Heart left ventricle (tissue), 13 donors: ENCODE measurements at regions not wholly inside any gene's neighbourhood (a gene's known extent, or its start where the extent isn't known, plus 50 kb on each side); places are given as distances from the start of the nearest gene placed in this dataset.

Experiments
- CTCF ChIP-seq, 12 donors: fragments of 200-600 bp; sonication (generic) in 4 of 12; IDR thresholded peaks; one replicate each; pipeline versions ENCODE4 v1.5.0 to v1.8.0; 2018 to 2022; ENCODE audit warnings: antibody characterized with exemption in 12 of 12, mild to moderate bottlenecking in 5 of 12
- POLR2A ChIP-seq, 2 donors: fragments of 450-650 bp; IDR thresholded peaks; one replicate each; pipeline ENCODE4 v1.6.1; 2017; ENCODE audit warnings: antibody characterized with exemption in 2 of 2, mild to moderate bottlenecking in 2 of 2, moderate library complexity in 2 of 2
- donor health status: ischemic (EF 13 %, LVEDD 7.1; RV severe dilation, severe dysfunction).
- donor health status: DM: no; HTN: yes; CAD: no.
- donor health status: DM: no; HTN: no; CAD: no.
- donor health status: ischemic (EF 25% LVEDD 6.9; RV normal size, moderate dysfunction).
- donor health status: ischemic (EF 25% LVEDD 5.7; RV mildly dilated, moderate dysfunction).
- donor health status: ischemic (EF 35%, LVEDD 5.7; RV mildly dilated, moderate dysfunction).
- donor health status: nonischemic (EF 11% LVEDD 7.7; RV severe dilation, severe dysfunction).
- donor health status: DM: yes; HTN: yes; CAD: no.
- donor health status: PGD.
- donor health status: ischemic (EF 29% LVEDD 5.4; RV normal size, mild dysfunction).
- donor health status: nonischemic (EF 23%, LVEDD 6.1; RV moderate dilation, normal function).

GRCh38 chr15:37229855-37230619 lies 129.7 kb upstream of the MEIS2 start:
- TF ChIP-seq POLR2A (IDR thresholded peaks at IDR 0.05) = no peak
- no peak for TF ChIP-seq CTCF (IDR thresholded peaks at IDR 0.05)
